ENCODE measurements at regions not wholly inside any gene's neighbourhood (a gene's known extent, or its start where the extent isn't known, plus 50 kb on each side); places are given as distances from the start of the nearest gene placed in this dataset.

GRCh38 chr1:48164571-48164970 is 57.9 kb upstream of the SLC5A9 start:
- Histone ChIP-seq H3K4me2 (ENCODE audit: low read length) (no peak overlapping the region), H2AFZ (ENCODE audit: low read length) (no peak overlapping the region), H3F3A (ENCODE audit: insufficient read depth, low read length) (no peaks in the 10 kb centered on the region), H3K36me3 (ENCODE audit: insufficient read depth, low read length) (no peaks in the 10 kb centered on the region), H3K4me3 (ENCODE audit: low read depth, low read length, poor library complexity, severe bottlenecking) (no peak overlapping the region), H3K9ac (ENCODE audit: low read length) (no peak overlapping the region), H3K9me2 (ENCODE audit: low read depth, low read length) (no peaks in the 10 kb centered on the region), H3K27me3 (ENCODE audit: insufficient read depth, low read length) (no peaks in the 10 kb centered on the region), H4K20me1 (ENCODE audit: insufficient read depth, low read length) (no peaks in the 10 kb centered on the region), H3K9me3 (ENCODE audit: low read length) (no peaks in the 10 kb centered on the region), H3K4me1 (ENCODE audit: insufficient read depth, low read length, severe bottlenecking) (no peaks in the 10 kb centered on the region), H3K79me2 (ENCODE audit: insufficient read depth, low read length) (no peaks in the 10 kb centered on the region), H3K27ac (ENCODE audit: low read depth, low read length, poor library complexity, severe bottlenecking) (no peak overlapping the region)
- TF ChIP-seq EZH2 (IDR thresholded peaks at IDR 0.05; ENCODE audit: borderline replicate concordance, low read length): no peak
- TF ChIP-seq CTCF (IDR thresholded peaks at IDR 0.05; ENCODE audit: low read length): no peak

- no peak overlapping the region for H2AFZ ChIP-seq (ENCODE audit: low read length)
- no peaks in the 10 kb centered on the region for H3K9me3 ChIP-seq (ENCODE audit: low read length)
- no peak overlapping the region for H3K4me2 ChIP-seq (ENCODE audit: low read length)
- no peaks in the 10 kb centered on the region for H3K36me3 ChIP-seq (ENCODE audit: insufficient read depth, low read length)
- TF ChIP-seq EZH2 (IDR thresholded peaks at IDR 0.05; ENCODE audit: borderline replicate concordance, low read length): no peak
- TF ChIP-seq CTCF (IDR thresholded peaks at IDR 0.05; ENCODE audit: low read length): no peak
- no peaks in the 10 kb centered on the region for H4K20me1 ChIP-seq (ENCODE audit: insufficient read depth, low read length)
- H3K27ac ChIP-seq (ENCODE audit: low read depth, low read length, poor library complexity, severe bottlenecking): no peak overlapping the region
- no peaks in the 10 kb centered on the region for H3F3A ChIP-seq (ENCODE audit: insufficient read depth, low read length)
- H3K4me3 ChIP-seq (ENCODE audit: low read depth, low read length, poor library complexity, severe bottlenecking): no peak overlapping the region
- H3K9me2 ChIP-seq (ENCODE audit: low read depth, low read length): no peaks in the 10 kb centered on the region
- no peaks in the 10 kb centered on the region for H3K4me1 ChIP-seq (ENCODE audit: insufficient read depth, low read length, severe bottlenecking)
- no peaks in the 10 kb centered on the region for H3K27me3 ChIP-seq (ENCODE audit: insufficient read depth, low read length)
- H3K79me2 ChIP-seq (ENCODE audit: insufficient read depth, low read length): no peaks in the 10 kb centered on the region
- H3K9ac ChIP-seq (ENCODE audit: low read length): no peak overlapping the region
Measured at GRCh38 chr1:48160486-48161132, 61.9 kb upstream of the SLC5A9 start.

- no peaks in the 10 kb centered on the region for H4K20me1 ChIP-seq (ENCODE audit: insufficient read depth, low read length)
- H3K9ac ChIP-seq (ENCODE audit: low read length): no peak overlapping the region
- no peaks in the 10 kb centered on the region for H3K79me2 ChIP-seq (ENCODE audit: insufficient read depth, low read length)
- no peak overlapping the region for H3K27ac ChIP-seq (ENCODE audit: low read depth, low read length, poor library complexity, severe bottlenecking)
- H3K4me1 ChIP-seq (ENCODE audit: insufficient read depth, low read length, severe bottlenecking): no peaks in the 10 kb centered on the region
- no peak for TF ChIP-seq CTCF (IDR thresholded peaks at IDR 0.05; ENCODE audit: low read length)
- TF ChIP-seq EZH2 (IDR thresholded peaks at IDR 0.05; ENCODE audit: borderline replicate concordance, low read length): no peak
- no peak overlapping the region for H3K4me2 ChIP-seq (ENCODE audit: low read length)
- no peaks in the 10 kb centered on the region for H3K9me2 ChIP-seq (ENCODE audit: low read depth, low read length)
- no peaks in the 10 kb centered on the region for H3K9me3 ChIP-seq (ENCODE audit: low read length)
- H3F3A ChIP-seq (ENCODE audit: insufficient read depth, low read length): no peaks in the 10 kb centered on the region
- H3K27me3 ChIP-seq (ENCODE audit: insufficient read depth, low read length): no peaks in the 10 kb centered on the region
- H3K4me3 ChIP-seq (ENCODE audit: low read depth, low read length, poor library complexity, severe bottlenecking): no peak overlapping the region
- H2AFZ ChIP-seq (ENCODE audit: low read length): no peak overlapping the region
- no peaks in the 10 kb centered on the region for H3K36me3 ChIP-seq (ENCODE audit: insufficient read depth, low read length)
Measured at GRCh38 chr1:48139275-48139674, 83.2 kb upstream of the SLC5A9 start.

Measured in OCI-LY1 (cell line).